ENCODE measurements at regions not wholly inside any gene's neighbourhood (a gene's known extent, or its start where the extent isn't known, plus 50 kb on each side); places are given as distances from the start of the nearest gene placed in this dataset.

DNA sequence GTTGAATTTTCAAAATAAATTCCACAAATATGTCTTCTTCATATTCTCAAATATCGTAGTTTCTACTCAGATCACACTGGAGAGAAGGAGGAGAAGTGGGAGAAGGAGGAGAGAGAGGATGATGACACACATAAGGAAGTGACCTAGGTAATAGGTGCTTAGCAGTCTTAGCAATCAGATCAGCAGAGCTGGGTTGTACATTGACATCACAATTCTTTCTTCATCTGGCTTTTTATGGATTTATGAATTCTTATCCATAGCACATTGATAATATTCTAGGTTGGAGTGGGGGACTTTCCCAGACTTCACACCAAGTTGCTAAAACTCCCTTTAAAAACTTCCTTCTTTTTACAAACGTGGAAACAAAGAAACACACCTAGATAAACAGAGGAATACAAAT lies 86.9 kb downstream of the FGF9 start:
- no peaks in the 10 kb centered on the region for H3K9me3 ChIP-seq (ENCODE audit: control insufficient read depth in 1 of 2, low read length in 2 of 2)
- no peak overlapping the region for H3K4me3 ChIP-seq (ENCODE audit: low read depth in 1 of 2, low read length in 2 of 2)
- no peaks in the 10 kb centered on the region for H3K27me3 ChIP-seq (ENCODE audit: low read depth, low read length)
- H3K4me1 ChIP-seq (ENCODE audit: control insufficient read depth in 1 of 2, insufficient read depth in 2 of 2, low read length in 2 of 2), result no peaks in the 10 kb centered on the region
- no peak overlapping the region for H3K27ac ChIP-seq (ENCODE audit: low read length)
- no peaks in the 10 kb centered on the region for H3K36me3 ChIP-seq (ENCODE audit: control insufficient read depth in 1 of 2, insufficient read depth in 2 of 2, low read length in 2 of 2)

- H3K27me3 ChIP-seq (ENCODE audit: low read depth, low read length), result no peaks in the 10 kb centered on the region
- H3K27ac ChIP-seq (ENCODE audit: low read length), result no peak overlapping the region
- no peak overlapping the region for H3K4me3 ChIP-seq (ENCODE audit: low read depth in 1 of 2, low read length in 2 of 2)
- H3K9me3 ChIP-seq (ENCODE audit: control insufficient read depth in 1 of 2, low read length in 2 of 2), result no peaks in the 10 kb centered on the region
- H3K36me3 ChIP-seq (ENCODE audit: control insufficient read depth in 1 of 2, insufficient read depth in 2 of 2, low read length in 2 of 2), result no peaks in the 10 kb centered on the region
- no peaks in the 10 kb centered on the region for H3K4me1 ChIP-seq (ENCODE audit: control insufficient read depth in 1 of 2, insufficient read depth in 2 of 2, low read length in 2 of 2)
These were observed 87.6 kb downstream of the FGF9 start for GRCh38 chr13:21758441-21758840.

DNA sequence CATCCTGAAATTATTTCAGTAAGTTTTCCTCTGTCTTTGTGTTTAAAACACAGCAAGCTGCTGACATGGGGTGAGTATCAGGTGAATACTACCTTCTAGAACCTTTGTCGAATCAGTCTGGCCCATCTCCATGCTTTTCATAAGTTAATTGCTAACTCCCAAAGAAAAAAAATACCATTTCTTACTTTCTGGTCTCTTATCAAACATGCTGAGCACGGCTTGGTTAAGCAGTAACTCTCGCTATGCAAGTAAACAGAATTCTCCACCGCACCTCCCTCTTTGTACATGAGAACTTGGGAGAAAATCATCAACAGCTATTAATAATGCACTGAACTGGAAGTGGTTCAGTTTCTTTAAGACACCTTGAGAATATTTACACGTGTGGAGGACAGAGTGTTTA lies 88.6 kb downstream of the FGF9 start:
- Histone ChIP-seq H3K27ac (ENCODE audit: low read length) (no peak overlapping the region), H3K4me3 (ENCODE audit: low read depth in 1 of 2, low read length in 2 of 2) (no peak overlapping the region), H3K36me3 (ENCODE audit: control insufficient read depth in 1 of 2, insufficient read depth in 2 of 2, low read length in 2 of 2) (no peaks in the 10 kb centered on the region)

DNA sequence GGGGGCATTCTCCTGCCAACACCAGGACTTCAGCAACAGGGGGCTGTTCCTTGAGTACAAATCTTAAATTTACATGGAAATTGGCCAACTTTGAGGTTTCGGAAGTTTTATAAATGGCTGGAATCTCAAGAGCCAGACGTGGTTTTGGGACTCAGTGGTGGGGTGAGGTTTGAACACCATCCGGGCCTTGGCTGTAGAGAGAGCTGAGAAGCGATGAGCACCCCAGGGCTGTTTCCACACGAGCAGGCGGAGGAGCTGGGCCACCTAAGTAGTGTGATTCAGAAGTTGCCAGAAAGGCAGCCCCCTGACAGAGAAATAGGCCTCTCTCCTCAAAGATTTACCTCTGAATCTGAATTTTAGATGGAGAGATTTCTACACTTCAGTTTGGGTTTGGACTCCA lies 89.0 kb downstream of the FGF9 start:
- no peak overlapping the region for H3K27ac ChIP-seq (ENCODE audit: low read length)
- no peaks in the 10 kb centered on the region for H3K4me1 ChIP-seq (ENCODE audit: control insufficient read depth in 1 of 2, insufficient read depth in 2 of 2, low read length in 2 of 2)
- no peaks in the 10 kb centered on the region for H3K36me3 ChIP-seq (ENCODE audit: control insufficient read depth in 1 of 2, insufficient read depth in 2 of 2, low read length in 2 of 2)
- H3K4me3 ChIP-seq (ENCODE audit: low read depth in 1 of 2, low read length in 2 of 2), result no peak overlapping the region
- no peaks in the 10 kb centered on the region for H3K27me3 ChIP-seq (ENCODE audit: low read depth, low read length)
- no peaks in the 10 kb centered on the region for H3K9me3 ChIP-seq (ENCODE audit: control insufficient read depth in 1 of 2, low read length in 2 of 2)

More for the DNA sequence above, 88.6 kb downstream of the FGF9 start:
- Histone ChIP-seq H3K27me3 (ENCODE audit: low read depth, low read length) (no peaks in the 10 kb centered on the region), H3K4me1 (ENCODE audit: control insufficient read depth in 1 of 2, insufficient read depth in 2 of 2, low read length in 2 of 2) (no peaks in the 10 kb centered on the region), H3K9me3 (ENCODE audit: control insufficient read depth in 1 of 2, low read length in 2 of 2) (no peaks in the 10 kb centered on the region)

- H3K27me3 ChIP-seq (ENCODE audit: low read depth, low read length), result no peaks in the 10 kb centered on the region
- H3K9me3 ChIP-seq (ENCODE audit: control insufficient read depth in 1 of 2, low read length in 2 of 2), result no peaks in the 10 kb centered on the region
- H3K4me1 ChIP-seq (ENCODE audit: control insufficient read depth in 1 of 2, insufficient read depth in 2 of 2, low read length in 2 of 2), result no peaks in the 10 kb centered on the region
- H3K27ac ChIP-seq (ENCODE audit: low read length), result no peak overlapping the region
- H3K36me3 ChIP-seq (ENCODE audit: control insufficient read depth in 1 of 2, insufficient read depth in 2 of 2, low read length in 2 of 2), result no peaks in the 10 kb centered on the region
- no peak overlapping the region for H3K4me3 ChIP-seq (ENCODE audit: low read depth in 1 of 2, low read length in 2 of 2)
These were observed 90.9 kb downstream of the FGF9 start for GRCh38 chr13:21761770-21762169.

DNA sequence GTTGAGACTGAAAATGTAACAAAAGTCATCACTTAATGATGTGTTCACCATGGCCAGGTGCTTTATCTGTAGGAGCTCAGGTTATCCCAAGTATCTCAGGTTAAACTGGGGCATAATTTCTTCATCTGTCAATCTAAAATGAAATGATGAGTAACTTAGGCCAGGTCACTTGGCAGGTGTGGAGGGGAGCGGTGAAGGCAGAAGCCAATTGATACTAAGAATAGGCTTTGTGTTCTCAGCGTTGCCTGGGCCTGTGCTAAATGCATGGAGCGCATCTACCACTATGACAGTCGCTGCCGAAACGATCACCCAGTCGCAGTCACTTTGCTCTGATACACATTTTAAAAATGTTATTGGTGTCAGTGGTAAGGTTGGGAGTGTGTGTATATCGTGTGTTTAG lies 91.6 kb downstream of the FGF9 start:
- Histone ChIP-seq H3K36me3 (ENCODE audit: control insufficient read depth in 1 of 2, insufficient read depth in 2 of 2, low read length in 2 of 2) (no peaks in the 10 kb centered on the region), H3K9me3 (ENCODE audit: control insufficient read depth in 1 of 2, low read length in 2 of 2) (no peaks in the 10 kb centered on the region), H3K4me3 (ENCODE audit: low read depth in 1 of 2, low read length in 2 of 2) (no peak overlapping the region), H3K27ac (ENCODE audit: low read length) (no peak overlapping the region), H3K4me1 (ENCODE audit: control insufficient read depth in 1 of 2, insufficient read depth in 2 of 2, low read length in 2 of 2) (no peaks in the 10 kb centered on the region), H3K27me3 (ENCODE audit: low read depth, low read length) (no peaks in the 10 kb centered on the region)

DNA sequence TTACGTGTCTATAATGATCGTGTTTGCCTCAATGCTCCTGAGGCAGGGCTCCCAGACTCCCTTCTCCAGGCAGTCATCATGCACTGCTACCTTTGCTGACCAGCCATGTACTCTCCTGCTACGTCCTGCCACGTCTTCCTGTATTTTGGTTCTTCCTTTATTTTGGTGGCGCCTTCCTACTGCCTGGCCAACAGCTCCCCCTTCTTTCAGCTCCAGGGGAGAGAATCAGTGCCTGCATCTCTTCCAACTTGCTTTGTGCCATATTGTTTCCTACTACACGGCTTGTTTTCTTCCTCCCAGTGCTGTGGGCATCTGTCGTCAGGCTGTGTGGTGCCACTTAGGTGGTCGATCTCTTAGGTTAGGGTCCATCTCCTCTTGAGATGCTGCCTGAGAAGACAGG lies 96.2 kb downstream of the FGF9 start:
- no peaks in the 10 kb centered on the region for H3K27me3 ChIP-seq (ENCODE audit: low read depth, low read length)
- H3K4me1 ChIP-seq (ENCODE audit: control insufficient read depth in 1 of 2, insufficient read depth in 2 of 2, low read length in 2 of 2), result no peaks in the 10 kb centered on the region
- no peaks in the 10 kb centered on the region for H3K9me3 ChIP-seq (ENCODE audit: control insufficient read depth in 1 of 2, low read length in 2 of 2)
- no peaks in the 10 kb centered on the region for H3K36me3 ChIP-seq (ENCODE audit: control insufficient read depth in 1 of 2, insufficient read depth in 2 of 2, low read length in 2 of 2)
- no peak overlapping the region for H3K27ac ChIP-seq (ENCODE audit: low read length)
- no peak overlapping the region for H3K4me3 ChIP-seq (ENCODE audit: low read depth in 1 of 2, low read length in 2 of 2)

GRCh38 chr13:21771075-21771474 lies 100.2 kb downstream of the FGF9 start:
- no peaks in the 10 kb centered on the region for H3K4me1 ChIP-seq (ENCODE audit: control insufficient read depth in 1 of 2, insufficient read depth in 2 of 2, low read length in 2 of 2)
- H3K27me3 ChIP-seq (ENCODE audit: low read depth, low read length), result no peaks in the 10 kb centered on the region
- H3K36me3 ChIP-seq (ENCODE audit: control insufficient read depth in 1 of 2, insufficient read depth in 2 of 2, low read length in 2 of 2), result no peaks in the 10 kb centered on the region
- no peaks in the 10 kb centered on the region for H3K9me3 ChIP-seq (ENCODE audit: control insufficient read depth in 1 of 2, low read length in 2 of 2)
- H3K4me3 ChIP-seq (ENCODE audit: low read depth in 1 of 2, low read length in 2 of 2), result no peak overlapping the region
- no peak overlapping the region for H3K27ac ChIP-seq (ENCODE audit: low read length)

GRCh38 chr13:21777166-21777565 lies 106.3 kb downstream of the FGF9 start:
- H3K36me3 ChIP-seq (ENCODE audit: control insufficient read depth in 1 of 2, insufficient read depth in 2 of 2, low read length in 2 of 2), result no peaks in the 10 kb centered on the region
- H3K27me3 ChIP-seq (ENCODE audit: low read depth, low read length), result no peaks in the 10 kb centered on the region
- H3K4me1 ChIP-seq (ENCODE audit: control insufficient read depth in 1 of 2, insufficient read depth in 2 of 2, low read length in 2 of 2), result no peaks in the 10 kb centered on the region
- peaks cover 0 to 7% of the 10 kb centered on the region in 2 donors for H3K9me3 ChIP-seq (ENCODE audit: control insufficient read depth in 1 of 2, low read length in 2 of 2)
- H3K27ac ChIP-seq (ENCODE audit: low read length), result no peak overlapping the region
- H3K4me3 ChIP-seq (ENCODE audit: low read depth in 1 of 2, low read length in 2 of 2), result no peak overlapping the region

- Histone ChIP-seq H3K36me3 (ENCODE audit: control insufficient read depth in 1 of 2, insufficient read depth in 2 of 2, low read length in 2 of 2) (no peaks in the 10 kb centered on the region), H3K4me1 (ENCODE audit: control insufficient read depth in 1 of 2, insufficient read depth in 2 of 2, low read length in 2 of 2) (no peaks in the 10 kb centered on the region), H3K27me3 (ENCODE audit: low read depth, low read length) (no peaks in the 10 kb centered on the region), H3K27ac (ENCODE audit: low read length) (no peak overlapping the region), H3K9me3 (ENCODE audit: control insufficient read depth in 1 of 2, low read length in 2 of 2) (peaks cover 0 to 7% of the 10 kb centered on the region in 2 donors), H3K4me3 (ENCODE audit: low read depth in 1 of 2, low read length in 2 of 2) (no peak overlapping the region)
These were observed 106.9 kb downstream of the FGF9 start for GRCh38 chr13:21777813-21778212.

- peaks cover 0 to 7% of the 10 kb centered on the region in 2 donors for H3K9me3 ChIP-seq (ENCODE audit: control insufficient read depth in 1 of 2, low read length in 2 of 2)
- H3K27ac ChIP-seq (ENCODE audit: low read length), result no peak overlapping the region
- H3K36me3 ChIP-seq (ENCODE audit: control insufficient read depth in 1 of 2, insufficient read depth in 2 of 2, low read length in 2 of 2), result no peaks in the 10 kb centered on the region
- H3K4me3 ChIP-seq (ENCODE audit: low read depth in 1 of 2, low read length in 2 of 2), result no peak overlapping the region
- no peaks in the 10 kb centered on the region for H3K27me3 ChIP-seq (ENCODE audit: low read depth, low read length)
- H3K4me1 ChIP-seq (ENCODE audit: control insufficient read depth in 1 of 2, insufficient read depth in 2 of 2, low read length in 2 of 2), result no peaks in the 10 kb centered on the region
These were observed 111.9 kb downstream of the FGF9 start for GRCh38 chr13:21782736-21783135.

- H3K4me1 ChIP-seq (ENCODE audit: control insufficient read depth in 1 of 2, insufficient read depth in 2 of 2, low read length in 2 of 2), result no peaks in the 10 kb centered on the region
- no peak overlapping the region for H3K4me3 ChIP-seq (ENCODE audit: low read depth in 1 of 2, low read length in 2 of 2)
- H3K9me3 ChIP-seq (ENCODE audit: control insufficient read depth in 1 of 2, low read length in 2 of 2), result no peaks in the 10 kb centered on the region
- H3K27me3 ChIP-seq (ENCODE audit: low read depth, low read length), result no peaks in the 10 kb centered on the region
- no peak overlapping the region for H3K27ac ChIP-seq (ENCODE audit: low read length)
- no peaks in the 10 kb centered on the region for H3K36me3 ChIP-seq (ENCODE audit: control insufficient read depth in 1 of 2, insufficient read depth in 2 of 2, low read length in 2 of 2)
These were observed 115.1 kb downstream of the FGF9 start for GRCh38 chr13:21785990-21786389.
